Coronary artery (tissue), 2 donors: ENCODE measurements at regions not wholly inside any gene's neighbourhood (a gene's known extent, or its start where the extent isn't known, plus 50 kb on each side); places are given as distances from the start of the nearest gene placed in this dataset.
"Not testable (repeated sequence)": the region's sequence is repeated elsewhere in the genome, so short reads cannot be mapped to it uniquely, and the experiment has no call there.

ENCODE experiments used
- DNase-seq: peaks from one replicate; pipeline ENCODE4 v3.0.0-alpha.2; 2017; ENCODE audit warnings: low spot score
- H3K27ac ChIP-seq, 2 donors: fragments of 200-600 bp; sonication (generic); one replicate each; pipeline ENCODE4 v1.5.1; 2016 to 2019
- H3K4me3 ChIP-seq: fragments of 200-600 bp; sonication (generic); 2 replicates; pipeline ENCODE4 v1.5.1; 2016; ENCODE audit warnings: mild to moderate bottlenecking, moderate library complexity
- TF ChIP-seq, protein P1 (sequence below): fragments of 200-600 bp; sonication (generic); IDR thresholded peaks from one replicate; pipeline ENCODE4 v1.5.1; 2019; ENCODE audit warnings: antibody characterized with exemption

DNA sequence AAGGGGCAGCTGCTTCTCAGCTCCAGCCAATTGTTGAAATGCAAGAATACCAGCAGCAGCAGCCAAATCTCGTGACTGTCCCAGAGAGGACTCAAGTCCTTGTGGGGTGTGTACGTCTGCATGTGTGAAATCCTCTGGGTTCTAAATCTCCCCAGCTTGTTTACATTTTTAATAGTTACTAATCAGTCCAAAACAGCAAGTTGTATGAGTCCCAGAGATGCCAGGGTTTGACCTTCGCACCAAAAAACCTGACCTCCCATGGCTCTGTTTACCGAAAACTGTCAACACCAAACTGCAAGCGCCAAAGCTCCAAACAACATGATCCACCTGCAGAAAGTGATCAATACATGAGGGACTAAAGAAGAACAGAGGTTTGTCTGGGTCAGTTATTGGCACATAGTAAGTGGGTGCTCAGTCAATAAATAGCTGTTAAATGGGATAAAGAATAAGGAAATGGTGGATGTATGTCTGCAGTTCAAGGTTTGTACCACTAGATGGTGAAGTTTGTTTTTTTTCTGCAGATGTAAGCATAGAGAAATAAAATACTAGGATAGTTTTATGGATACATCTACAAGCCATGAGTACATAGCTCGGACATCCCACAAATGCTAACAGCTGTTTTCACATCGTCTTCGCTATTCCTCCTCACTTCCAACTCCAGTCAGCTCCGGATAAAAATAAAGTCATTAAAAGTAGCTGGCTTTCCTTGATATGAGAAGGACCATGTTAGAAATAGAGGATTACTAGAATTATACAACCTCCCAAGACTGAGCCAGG, 85.3 kb upstream of the ADRB2 start:
- H3K4me3 ChIP-seq = no peak overlapping the region
- TF ChIP-seq, protein P1, sequence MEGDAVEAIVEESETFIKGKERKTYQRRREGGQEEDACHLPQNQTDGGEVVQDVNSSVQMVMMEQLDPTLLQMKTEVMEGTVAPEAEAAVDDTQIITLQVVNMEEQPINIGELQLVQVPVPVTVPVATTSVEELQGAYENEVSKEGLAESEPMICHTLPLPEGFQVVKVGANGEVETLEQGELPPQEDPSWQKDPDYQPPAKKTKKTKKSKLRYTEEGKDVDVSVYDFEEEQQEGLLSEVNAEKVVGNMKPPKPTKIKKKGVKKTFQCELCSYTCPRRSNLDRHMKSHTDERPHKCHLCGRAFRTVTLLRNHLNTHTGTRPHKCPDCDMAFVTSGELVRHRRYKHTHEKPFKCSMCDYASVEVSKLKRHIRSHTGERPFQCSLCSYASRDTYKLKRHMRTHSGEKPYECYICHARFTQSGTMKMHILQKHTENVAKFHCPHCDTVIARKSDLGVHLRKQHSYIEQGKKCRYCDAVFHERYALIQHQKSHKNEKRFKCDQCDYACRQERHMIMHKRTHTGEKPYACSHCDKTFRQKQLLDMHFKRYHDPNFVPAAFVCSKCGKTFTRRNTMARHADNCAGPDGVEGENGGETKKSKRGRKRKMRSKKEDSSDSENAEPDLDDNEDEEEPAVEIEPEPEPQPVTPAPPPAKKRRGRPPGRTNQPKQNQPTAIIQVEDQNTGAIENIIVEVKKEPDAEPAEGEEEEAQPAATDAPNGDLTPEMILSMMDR = peak; percentile 54
- no peak overlapping the region for H3K27ac ChIP-seq
- no peak for DNase-seq

DNA sequence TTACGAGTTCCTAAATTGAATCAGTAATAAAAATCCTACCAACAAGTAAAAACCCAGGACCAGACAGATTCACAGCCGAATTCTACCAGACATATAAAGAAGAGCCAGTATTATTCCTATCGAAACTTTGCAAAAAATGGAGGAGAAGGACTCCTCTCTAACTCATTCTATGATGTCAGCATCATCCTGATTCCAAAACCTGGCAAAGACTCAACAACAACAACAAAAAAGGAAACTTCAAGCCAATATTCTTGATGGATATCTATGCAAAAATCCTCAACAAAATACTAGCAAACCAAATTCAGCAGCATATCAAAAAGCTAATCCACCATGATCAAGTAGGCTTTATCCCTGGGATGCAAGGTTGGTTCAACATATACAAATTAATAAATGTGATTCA, 84.6 kb upstream of the ADRB2 start:
- not testable (repeated sequence) for DNase-seq, H3K27ac ChIP-seq, H3K4me3 ChIP-seq

DNA sequence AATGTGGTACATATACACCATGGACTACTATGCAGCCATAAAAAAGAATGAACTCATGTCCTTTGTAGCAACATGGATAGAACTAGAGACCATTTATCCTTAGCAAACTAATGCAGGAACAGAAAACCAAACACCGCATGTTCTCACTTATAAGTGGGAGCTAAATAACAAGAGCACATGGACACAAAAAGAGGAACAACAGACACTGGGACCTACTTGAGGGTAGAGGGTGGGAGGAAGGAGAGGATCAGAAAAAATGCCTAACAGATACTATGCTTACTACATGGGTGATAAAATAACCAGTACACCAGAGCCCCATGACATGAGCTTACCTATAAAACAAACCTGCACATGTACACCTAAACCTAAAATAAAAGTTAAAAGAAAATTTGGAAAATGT, 82.0 kb upstream of the ADRB2 start:
- not testable (repeated sequence) for DNase-seq, H3K4me3 ChIP-seq, H3K27ac ChIP-seq

DNA sequence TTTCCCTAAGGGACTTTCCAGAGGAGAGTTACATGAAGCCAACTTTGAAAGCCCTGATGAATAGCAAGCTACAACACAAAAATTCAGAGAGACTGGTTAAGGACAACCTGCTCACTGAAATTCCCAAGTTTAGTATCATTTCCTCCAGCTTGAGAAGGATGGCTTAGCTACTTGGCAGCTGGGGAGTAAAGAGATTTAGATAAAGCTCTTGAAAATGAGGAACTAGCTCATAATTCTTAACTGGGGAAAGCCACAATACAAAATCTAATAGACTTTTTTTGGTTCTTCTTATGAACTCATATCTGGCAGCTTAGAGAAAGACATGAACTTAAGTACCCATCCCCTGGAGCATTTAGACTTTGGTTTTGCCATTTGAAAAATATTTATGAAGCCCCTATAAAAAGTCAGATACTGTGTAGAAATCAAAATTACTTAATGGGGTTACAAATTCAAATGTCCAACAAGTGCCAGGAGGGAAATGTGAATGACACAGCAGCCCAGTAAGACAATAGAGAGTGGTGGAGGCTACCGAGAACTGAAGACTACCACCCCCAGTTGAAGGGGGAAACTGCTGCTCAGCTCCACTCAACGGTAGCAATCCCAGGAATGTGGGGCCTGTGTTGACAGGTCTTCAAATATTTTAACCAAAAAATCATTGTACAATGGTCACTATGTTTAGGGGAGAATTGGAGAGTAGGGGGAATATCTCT, 79.4 kb upstream of the ADRB2 start:
- Histone ChIP-seq H3K4me3 (no peak overlapping the region), H3K27ac (no peak overlapping the region)
- TF ChIP-seq, protein P1 = no peak
- DNase-seq = no peak

DNA sequence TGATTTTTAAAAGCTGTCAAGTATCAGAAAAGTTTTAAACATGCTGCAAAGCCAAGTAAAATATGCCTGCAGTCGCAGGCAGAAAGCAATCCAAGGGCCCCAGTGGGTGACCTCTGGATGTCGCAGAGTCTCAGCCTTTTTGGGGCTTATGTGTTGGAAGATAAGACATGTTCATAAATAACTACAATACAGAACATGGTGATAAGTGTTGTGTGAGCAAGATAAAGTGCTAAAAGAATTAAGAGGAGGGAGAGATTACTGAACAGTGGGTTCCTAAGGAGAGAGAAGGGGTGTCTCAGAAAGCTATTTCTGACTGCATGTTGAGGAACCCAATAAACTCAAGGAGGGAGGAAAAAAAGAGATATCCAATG, 78.9 kb upstream of the ADRB2 start:
- Histone ChIP-seq H3K27ac (no peak overlapping the region), H3K4me3 (no peak overlapping the region)
- DNase-seq = no peak

DNA sequence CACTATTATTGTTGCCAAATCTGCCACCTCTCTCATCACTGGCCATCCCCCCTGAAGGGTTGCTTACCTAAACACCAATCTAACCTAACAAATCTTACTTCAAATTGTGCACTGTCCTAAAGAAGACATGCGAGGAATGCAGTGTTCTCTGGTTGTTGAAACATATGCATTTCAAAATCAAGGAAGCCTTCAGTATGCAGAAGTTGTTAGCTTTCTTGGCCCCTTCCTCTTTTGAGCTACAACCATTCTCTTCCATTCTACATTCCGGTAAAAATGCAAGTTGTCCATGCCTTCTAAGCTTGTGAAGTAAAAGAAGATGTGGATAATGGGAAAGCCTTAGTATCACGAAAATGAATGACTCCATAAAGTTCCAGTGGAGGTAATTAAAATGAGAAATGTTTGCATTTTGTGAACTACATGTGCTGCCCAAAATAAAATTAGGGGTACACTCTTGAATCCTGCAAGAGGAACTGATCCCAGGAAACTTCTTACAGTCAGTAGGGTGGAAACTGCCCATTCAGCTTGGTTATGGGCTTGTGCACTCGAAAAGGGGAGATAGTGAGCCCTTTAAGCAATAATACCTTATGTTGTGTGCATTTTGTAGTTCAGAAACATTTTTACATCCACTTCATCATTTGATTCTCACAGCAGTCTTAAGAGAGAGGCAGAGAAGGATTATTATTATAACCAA, 77.6 kb upstream of the ADRB2 start:
- TF ChIP-seq, protein P1 = no peak
- DNase-seq = no peak
- Histone ChIP-seq H3K27ac (no peak overlapping the region), H3K4me3 (no peak overlapping the region)

More for the DNA sequence above, 78.9 kb upstream of the ADRB2 start:
- TF ChIP-seq, protein P1 = no peak

DNA sequence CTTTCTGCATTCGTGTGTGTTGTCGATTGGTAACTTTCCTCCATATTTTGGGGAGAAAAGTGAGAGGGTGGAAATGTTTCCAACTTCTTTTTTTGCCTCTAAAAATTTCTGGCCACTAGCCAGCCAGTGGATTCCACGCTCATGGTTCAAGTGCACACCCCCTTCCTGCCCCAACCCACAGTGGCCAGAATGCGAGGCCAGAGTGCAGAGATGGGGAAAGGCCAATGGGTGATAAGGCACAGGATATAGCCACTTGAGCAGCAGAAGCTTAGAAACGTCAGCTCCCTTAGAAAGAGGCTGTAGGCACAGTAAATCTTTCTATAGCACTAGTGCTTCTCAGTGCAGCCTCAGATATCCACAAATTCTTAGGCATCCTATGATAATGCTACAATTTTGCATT, 75.8 kb upstream of the ADRB2 start:
- no peak for DNase-seq

More for the DNA sequence above, 75.8 kb upstream of the ADRB2 start:
- TF ChIP-seq, protein P1 = no peak
- Histone ChIP-seq H3K27ac (no peak overlapping the region), H3K4me3 (no peak overlapping the region)
